ENCODE measurements at regions not wholly inside any gene's neighbourhood (a gene's known extent, or its start where the extent isn't known, plus 50 kb on each side); places are given as distances from the start of the nearest gene placed in this dataset.

- Histone ChIP-seq H3K36me3 (no peaks in the 10 kb centered on the region), H3K9me3 (no peaks in the 10 kb centered on the region), H3K27ac (no peak overlapping the region), H3K4me3 (no peak overlapping the region), H3K27me3 (no peaks in the 10 kb centered on the region), H3K4me1 (no peaks in the 10 kb centered on the region)
- in situ Hi-C loops (cut with MboI; ENCODE audit: low sequenced_read_pairs in 4 of 4) (no loop called here), intact Hi-C loops (cut with DNase I; ENCODE audit: low total_unique reads) (no loop called here)
- DNase-seq (no peak), ATAC-seq (no peak)
- TF ChIP-seq POLR2A (IDR thresholded peaks at IDR 0.05) (no peak), CTCF (IDR thresholded peaks at IDR 0.05 in 4 of 5, conservative IDR thresholded peaks at IDR 0.05 in 1 of 5) (no peak)
Measured at GRCh38 chr6:14226051-14226660, 108.6 kb downstream of the CD83 start.

DNA sequence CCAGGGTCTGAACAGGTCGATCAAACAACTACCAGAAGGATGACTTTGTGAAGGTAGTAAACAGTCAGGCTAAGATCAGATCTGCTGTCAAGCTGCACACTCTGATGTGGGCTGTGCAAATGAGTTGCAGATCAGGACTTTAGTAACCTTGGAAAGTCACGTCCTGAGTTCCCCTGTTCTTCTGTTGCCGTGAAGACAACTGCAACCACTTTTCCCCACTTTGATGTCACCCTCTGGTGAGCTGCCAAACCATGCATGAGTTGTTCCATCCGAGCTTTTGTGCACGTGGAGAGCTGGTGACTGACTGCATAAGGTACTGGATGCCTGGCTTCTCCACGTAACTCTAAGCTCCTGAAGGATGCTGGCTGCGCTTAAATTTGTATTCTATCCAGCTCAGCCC is 111.0 kb downstream of the CD83 start:
- no peak overlapping the region for H3K4me3 ChIP-seq
- H3K27ac ChIP-seq: no peak overlapping the region
- H3K4me1 ChIP-seq: no peaks in the 10 kb centered on the region
- TF ChIP-seq CTCF (IDR thresholded peaks at IDR 0.05 in 4 of 5, conservative IDR thresholded peaks at IDR 0.05 in 1 of 5) (no peak), POLR2A (IDR thresholded peaks at IDR 0.05) (no peak)
- H3K9me3 ChIP-seq: no peaks in the 10 kb centered on the region
- DNase-seq: no peak
- in situ Hi-C loops (cut with MboI; ENCODE audit: low sequenced_read_pairs in 4 of 4) (no loop called here), intact Hi-C loops (cut with DNase I; ENCODE audit: low total_unique reads) (no loop called here)
- no peak for ATAC-seq
- H3K36me3 ChIP-seq: no peaks in the 10 kb centered on the region
- H3K27me3 ChIP-seq: no peaks in the 10 kb centered on the region

DNA sequence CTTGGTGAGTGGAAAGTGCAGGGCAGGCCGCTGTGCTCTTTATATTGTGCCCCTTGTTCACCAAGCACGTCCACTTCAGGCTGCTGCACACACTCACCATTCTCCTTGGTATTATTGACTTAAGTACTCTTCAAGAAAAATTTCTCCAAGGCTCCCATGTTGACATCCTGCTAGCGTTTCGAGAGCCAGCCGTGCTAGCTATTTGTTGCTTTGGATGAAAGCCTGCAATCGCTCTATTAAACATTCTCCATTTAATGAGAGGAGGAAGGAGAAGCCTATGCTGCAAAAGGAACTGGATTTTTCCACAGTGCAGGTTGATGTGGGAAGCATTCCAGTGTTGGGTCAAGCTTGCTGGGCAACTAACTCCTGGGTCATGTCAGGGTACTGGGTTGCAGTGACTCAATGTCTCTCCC is 113.5 kb downstream of the CD83 start:
- H3K27ac ChIP-seq: no peak overlapping the region
- no peak overlapping the region for H3K4me3 ChIP-seq
- peaks cover 0 to 3% of the 10 kb centered on the region in 2 donors for H3K4me1 ChIP-seq
- no peak for ATAC-seq
- H3K27me3 ChIP-seq: no peaks in the 10 kb centered on the region
- in situ Hi-C loops (cut with MboI; ENCODE audit: low sequenced_read_pairs in 4 of 4) (no loop called here), intact Hi-C loops (cut with DNase I; ENCODE audit: low total_unique reads) (no loop called here)
- TF ChIP-seq POLR2A (IDR thresholded peaks at IDR 0.05) (no peak), CTCF (IDR thresholded peaks at IDR 0.05 in 4 of 5, conservative IDR thresholded peaks at IDR 0.05 in 1 of 5) (no peak)
- H3K9me3 ChIP-seq: no peaks in the 10 kb centered on the region
- no peaks in the 10 kb centered on the region for H3K36me3 ChIP-seq
- DNase-seq: no peak

- H3K27me3 ChIP-seq: no peaks in the 10 kb centered on the region
- DNase-seq (no peak), ATAC-seq (no peak)
- intact Hi-C loops (cut with DNase I; ENCODE audit: low total_unique reads): no loop called here
- no peaks in the 10 kb centered on the region for H3K36me3 ChIP-seq
- peaks cover 0 to 7% of the 10 kb centered on the region in 2 donors for H3K4me1 ChIP-seq
- no peak for TF ChIP-seq CTCF (IDR thresholded peaks at IDR 0.05 in 4 of 5, conservative IDR thresholded peaks at IDR 0.05 in 1 of 5)
- no peak for TF ChIP-seq POLR2A (IDR thresholded peaks at IDR 0.05)
- in situ Hi-C loops (cut with MboI; ENCODE audit: low sequenced_read_pairs in 4 of 4): no loop called here
- no peak overlapping the region for H3K27ac ChIP-seq
- no peaks in the 10 kb centered on the region for H3K9me3 ChIP-seq
- H3K4me3 ChIP-seq: no peak overlapping the region
Measured at GRCh38 chr6:14231501-14232280, 114.1 kb downstream of the CD83 start.
